Right lobe of liver (tissue), 6 donors: ENCODE measurements at regions not wholly inside any gene's neighbourhood (a gene's known extent, or its start where the extent isn't known, plus 50 kb on each side); places are given as distances from the start of the nearest gene placed in this dataset.
"Not testable (repeated sequence)": the region's sequence is repeated elsewhere in the genome, so short reads cannot be mapped to it uniquely, and the experiment has no call there.

Experiments used
- ATAC-seq, 4 donors: fragments of 200-7000 bp; cut with Tn5 transposase; one replicate each; pipeline ENCODE4 v1.9.1; 2020; ENCODE audit warnings: mild to moderate bottlenecking in 4 of 4, moderate library complexity in 4 of 4
- DNase-seq, 3 donors: peaks; one replicate each; pipeline ENCODE4 v3.0.0-alpha.2; 2020
- H3K27ac ChIP-seq, 3 donors: fragments of 200-600 bp; one replicate each; pipeline ENCODE4 v1.8.0; 2022
- H3K27me3 ChIP-seq, 2 donors: fragments of 200-600 bp; one replicate each; pipeline ENCODE4 v1.8.0; 2022
- H3K36me3 ChIP-seq, 4 donors: fragments of 200-600 bp; sonication (generic) in 1 of 4; one replicate each; pipeline versions ENCODE4 v1.5.1 to v1.8.0; 2017 to 2022; ENCODE audit warnings: control low read depth in 1 of 4
- H3K4me1 ChIP-seq, 4 donors: fragments of 200-600 bp; sonication (generic) in 1 of 4; one replicate each; pipeline versions ENCODE4 v1.5.1 to v1.8.0; 2017 to 2022; ENCODE audit warnings: control low read depth in 1 of 4
- H3K4me3 ChIP-seq, 3 donors: fragments of 200-600 bp; one replicate each; pipeline ENCODE4 v1.8.0; 2022
- H3K9me3 ChIP-seq, 4 donors: fragments of 200-600 bp; sonication (generic) in 1 of 4; one replicate each; pipeline versions ENCODE4 v1.5.1 to v1.8.0; 2017 to 2022; ENCODE audit warnings: control low read depth in 1 of 4
- CTCF ChIP-seq, 4 donors: fragments of 200-600 bp in 3 of 4; fragments of 450-650 bp in 1 of 4; IDR thresholded peaks; one replicate each; pipeline versions ENCODE4 v1.5.1 to v1.8.0; 2016 to 2022; ENCODE audit warnings: antibody characterized with exemption in 4 of 4, mild to moderate bottlenecking in 2 of 4
- POLR2A ChIP-seq: fragments of 450-650 bp; IDR thresholded peaks from one replicate; pipeline ENCODE4 v1.6.1; 2017; ENCODE audit warnings: antibody characterized with exemption, mild to moderate bottlenecking
- WGBS: methylation state at CpG from one replicate; pipeline ENCODE4 v1.1.6; 2018; ENCODE audit warnings: low coverage, low lambda C conversion rate; ENCODE audit not compliant: insufficient coverage; ENCODE audit errors: missing lambda C conversion rate; 5-methylcytosine and 5-hydroxymethylcytosine counted together
- intact Hi-C, 2 donors: fragments of 100-400 bp; cut with DNase I; formaldehyde crosslinking; loops; one replicate each; pipeline versions ENCODE4 v1.11.2 to v1.14.1; 2022
- donor health status: DM: no; HTN: yes; CAD: no.
- donor health status: DM: no; HTN: no; CAD: no.
- donor health status: DM: no; HTN: no; CAD: no.
- donor health status: DM: no; HTN: yes; CAD: no.
- donor health status: DM: no; HTN: yes; CAD: no.

DNA sequence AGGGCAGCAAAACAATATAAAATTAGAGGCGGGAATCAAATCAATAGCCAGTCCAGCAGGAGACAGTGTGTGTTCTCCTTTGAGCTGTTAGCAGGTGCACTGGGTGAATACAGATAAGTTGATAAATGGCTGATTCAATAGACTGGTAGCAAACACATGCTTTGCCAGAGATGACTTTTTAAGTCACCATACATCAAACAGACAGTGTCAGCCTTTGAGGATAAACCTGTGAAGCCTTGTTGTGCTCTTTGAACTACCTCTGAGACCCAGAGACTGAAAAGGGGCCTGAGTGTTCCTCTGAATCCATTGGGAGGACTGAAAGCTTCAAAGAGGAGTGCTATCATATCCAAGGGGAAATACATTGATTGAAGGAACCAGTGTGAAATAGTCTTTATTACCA is 301.9 kb downstream of the RASEF start:
- no peak for ATAC-seq
- no peaks in the 10 kb centered on the region for H3K36me3 ChIP-seq
- 56% methylated on average over 1 of the region's 1 CpG for WGBS
- H3K27ac ChIP-seq, result no peak overlapping the region
- H3K4me3 ChIP-seq, result no peak overlapping the region
- no peak for TF ChIP-seq CTCF (IDR thresholded peaks at IDR 0.05)
- TF ChIP-seq POLR2A, result no peak
- DNase-seq, result no peak
- no peaks in the 10 kb centered on the region for H3K4me1 ChIP-seq
- no peaks in the 10 kb centered on the region for H3K9me3 ChIP-seq
- H3K27me3 ChIP-seq, result no peaks in the 10 kb centered on the region
- intact Hi-C loops, result no loop called here

- no peak for DNase-seq
- no peaks in the 10 kb centered on the region for H3K36me3 ChIP-seq
Measured at GRCh38 chr9:82761956-82762355, 301.0 kb downstream of the RASEF start.

GRCh38 chr9:82763656-82764055 is 299.3 kb downstream of the RASEF start:
- DNase-seq, result no peak
- 20% methylated on average over 3 of the region's 3 CpGs for WGBS
- intact Hi-C loops, result no loop called here

More at GRCh38 chr9:82761956-82762355, 301.0 kb downstream of the RASEF start:
- no peak for ATAC-seq
- H3K27ac ChIP-seq, result no peak overlapping the region
- intact Hi-C loops, result no loop called here
- H3K9me3 ChIP-seq, result no peaks in the 10 kb centered on the region
- 69% methylated on average over 3 of the region's 3 CpGs for WGBS
- H3K4me3 ChIP-seq, result no peak overlapping the region
- no peaks in the 10 kb centered on the region for H3K27me3 ChIP-seq
- TF ChIP-seq POLR2A, result no peak
- TF ChIP-seq CTCF (IDR thresholded peaks at IDR 0.05), result no peak
- no peaks in the 10 kb centered on the region for H3K4me1 ChIP-seq

DNA sequence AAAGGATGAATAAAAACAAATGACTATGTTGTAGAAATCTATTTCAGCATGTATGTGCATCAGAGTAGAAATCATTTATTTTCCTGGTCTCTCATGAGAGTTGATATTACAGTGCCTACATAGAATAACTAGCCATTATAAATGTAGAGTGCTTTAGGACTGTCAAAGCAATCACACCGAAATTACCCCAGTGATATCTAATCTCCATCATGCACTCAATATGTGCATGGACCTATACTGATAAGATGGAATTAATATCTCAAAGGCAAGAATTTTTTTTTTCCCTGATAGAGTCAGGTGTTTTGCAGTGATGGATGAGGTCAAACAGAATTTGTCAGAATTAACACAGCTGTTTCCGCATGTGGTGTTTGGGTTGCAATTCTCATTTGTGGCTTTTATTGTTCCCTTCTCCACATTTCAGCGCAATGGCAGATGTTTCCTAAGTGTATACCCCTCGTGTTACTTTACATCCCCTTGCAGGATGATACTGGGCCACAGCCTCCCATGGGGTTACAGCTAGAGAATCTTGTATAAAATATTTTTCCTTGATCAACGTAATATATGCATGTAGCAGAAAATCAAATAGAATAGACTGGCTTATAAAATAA is 298.8 kb downstream of the RASEF start:
- no peak overlapping the region for H3K27ac ChIP-seq
- ATAC-seq, result no peak
- intact Hi-C loops, result no loop called here
- no peaks in the 10 kb centered on the region for H3K4me1 ChIP-seq
- no peaks in the 10 kb centered on the region for H3K36me3 ChIP-seq
- H3K4me3 ChIP-seq, result no peak overlapping the region
- H3K9me3 ChIP-seq, result no peaks in the 10 kb centered on the region
- H3K27me3 ChIP-seq, result no peaks in the 10 kb centered on the region
- WGBS, result 42% methylated on average over 5 of the region's 5 CpGs
- DNase-seq, result no peak
- TF ChIP-seq POLR2A, result no peak
- no peak for TF ChIP-seq CTCF (IDR thresholded peaks at IDR 0.05)

More at GRCh38 chr9:82763656-82764055, 299.3 kb downstream of the RASEF start:
- no peak for ATAC-seq
- Histone ChIP-seq H3K9me3 (no peaks in the 10 kb centered on the region), H3K27me3 (no peaks in the 10 kb centered on the region), H3K4me1 (no peaks in the 10 kb centered on the region), H3K4me3 (no peak overlapping the region), H3K36me3 (no peaks in the 10 kb centered on the region), H3K27ac (no peak overlapping the region)
- TF ChIP-seq CTCF (IDR thresholded peaks at IDR 0.05), result no peak
- TF ChIP-seq POLR2A, result no peak

GRCh38 chr9:82774707-82775231 is 288.2 kb downstream of the RASEF start:
- intact Hi-C loops, ATAC-seq, H3K4me3 ChIP-seq, DNase-seq, H3K27ac ChIP-seq, H3K36me3 ChIP-seq, H3K27me3 ChIP-seq, H3K4me1 ChIP-seq, H3K9me3 ChIP-seq: not testable (repeated sequence)
- no CpG with 5 or more reads among the region's 20 CpGs for WGBS
